LNCaP clone FGC (cell line): ENCODE measurements at regions not wholly inside any gene's neighbourhood (a gene's known extent, or its start where the extent isn't known, plus 50 kb on each side); places are given as distances from the start of the nearest gene placed in this dataset.

Experiments used
- DNase-seq: peaks from one replicate; pipeline ENCODE4 v3.0.0-alpha.2; 2011; ENCODE audit warnings: low read depth
- H3K4me3 ChIP-seq: 2 replicates; pipeline ENCODE4 v1.5.1; 2011; ENCODE audit warnings: mild to moderate bottlenecking, low read depth, low read length, control low read depth
- TF ChIP-seq, protein P1 (sequence below): IDR thresholded peaks from 2 replicates; pipeline ENCODE4 v1.5.1; 2012; ENCODE audit warnings: mild to moderate bottlenecking; ENCODE audit not compliant: control insufficient read depth, insufficient read depth; ENCODE audit errors: extremely low read depth

DNA sequence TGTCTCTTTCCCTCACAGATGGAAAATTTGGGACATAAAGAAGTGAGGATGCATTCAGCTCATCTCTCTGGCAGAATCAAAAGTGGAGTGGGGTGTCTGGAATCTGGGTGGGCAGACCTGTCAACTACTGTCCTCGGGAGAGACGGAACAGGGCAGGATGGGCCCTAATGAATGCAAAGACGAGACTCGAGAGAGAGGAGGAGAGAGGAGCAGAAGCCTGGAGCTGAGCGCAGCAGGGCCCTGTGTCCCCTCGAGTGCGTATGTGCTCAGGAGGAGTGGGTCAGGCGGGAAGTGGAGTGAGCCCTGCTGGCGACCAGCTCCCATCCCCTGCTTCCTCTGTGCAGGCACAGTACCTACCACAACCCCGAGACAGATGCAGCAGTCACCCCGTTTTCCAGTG is 78.9 kb downstream of the TEX29 start:
- TF ChIP-seq, protein P1, sequence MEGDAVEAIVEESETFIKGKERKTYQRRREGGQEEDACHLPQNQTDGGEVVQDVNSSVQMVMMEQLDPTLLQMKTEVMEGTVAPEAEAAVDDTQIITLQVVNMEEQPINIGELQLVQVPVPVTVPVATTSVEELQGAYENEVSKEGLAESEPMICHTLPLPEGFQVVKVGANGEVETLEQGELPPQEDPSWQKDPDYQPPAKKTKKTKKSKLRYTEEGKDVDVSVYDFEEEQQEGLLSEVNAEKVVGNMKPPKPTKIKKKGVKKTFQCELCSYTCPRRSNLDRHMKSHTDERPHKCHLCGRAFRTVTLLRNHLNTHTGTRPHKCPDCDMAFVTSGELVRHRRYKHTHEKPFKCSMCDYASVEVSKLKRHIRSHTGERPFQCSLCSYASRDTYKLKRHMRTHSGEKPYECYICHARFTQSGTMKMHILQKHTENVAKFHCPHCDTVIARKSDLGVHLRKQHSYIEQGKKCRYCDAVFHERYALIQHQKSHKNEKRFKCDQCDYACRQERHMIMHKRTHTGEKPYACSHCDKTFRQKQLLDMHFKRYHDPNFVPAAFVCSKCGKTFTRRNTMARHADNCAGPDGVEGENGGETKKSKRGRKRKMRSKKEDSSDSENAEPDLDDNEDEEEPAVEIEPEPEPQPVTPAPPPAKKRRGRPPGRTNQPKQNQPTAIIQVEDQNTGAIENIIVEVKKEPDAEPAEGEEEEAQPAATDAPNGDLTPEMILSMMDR: no peak
- H3K4me3 ChIP-seq: no peak overlapping the region
- DNase-seq: no peak

DNA sequence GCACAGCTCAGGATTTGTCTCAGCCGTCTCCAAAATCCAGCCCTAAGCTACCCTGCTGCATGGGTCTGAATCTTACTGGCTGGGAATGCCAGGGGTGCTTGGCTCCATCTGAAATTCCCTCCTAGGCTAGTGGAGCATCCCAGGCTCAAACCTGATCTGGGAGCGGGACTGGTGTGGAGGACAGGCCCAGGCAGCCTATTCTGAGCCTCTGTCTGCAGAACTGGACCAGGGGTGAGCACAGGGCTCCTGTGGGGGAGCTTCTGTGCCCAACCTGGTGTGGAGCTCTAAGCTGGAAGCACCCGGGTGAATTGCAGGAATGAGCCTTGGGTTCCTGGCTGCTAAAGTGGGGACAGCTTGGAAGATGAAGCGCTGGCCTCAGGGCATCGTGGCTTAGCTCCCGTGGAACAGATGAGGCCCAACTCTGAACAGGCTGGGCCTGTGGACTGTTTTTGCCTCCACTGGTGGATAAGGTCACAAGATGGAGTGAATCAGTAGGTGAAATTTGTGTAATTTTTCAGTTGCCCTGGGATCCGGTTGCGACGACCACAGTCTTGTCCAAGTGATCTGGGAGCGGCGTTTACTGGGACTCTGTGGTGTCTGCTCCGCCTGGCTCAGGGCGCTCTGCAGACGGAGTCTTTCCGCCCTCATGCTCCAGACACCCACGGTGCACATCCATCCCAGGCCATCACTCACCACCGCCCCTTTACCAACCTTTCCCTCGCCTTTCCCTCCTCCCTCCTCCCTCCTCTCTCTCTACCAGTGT is 79.5 kb downstream of the TEX29 start:
- DNase-seq: no peak
- TF ChIP-seq, protein P1: no peak

DNA sequence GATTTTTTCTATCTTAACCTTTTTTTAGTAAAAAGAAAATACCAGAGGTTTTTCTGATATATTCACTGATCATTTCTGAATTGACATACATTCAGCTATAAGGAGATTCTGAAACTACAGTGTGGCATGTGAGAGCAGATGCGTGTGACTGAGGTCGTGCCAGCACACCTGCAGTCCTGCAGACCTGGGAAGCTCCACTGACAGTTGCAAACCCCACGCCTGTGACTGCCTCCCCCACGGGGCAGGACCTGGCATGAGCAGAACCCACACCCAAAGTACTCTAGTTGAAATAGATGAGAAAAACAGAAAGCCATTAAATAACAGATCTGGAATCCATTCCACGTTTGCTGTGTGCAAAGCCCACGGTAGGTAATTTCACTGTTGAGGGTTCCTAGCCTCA is 80.7 kb downstream of the TEX29 start:
- H3K4me3 ChIP-seq: no peak overlapping the region
- no peak for DNase-seq
- TF ChIP-seq, protein P1: no peak

More for the DNA sequence above, 79.5 kb downstream of the TEX29 start:
- H3K4me3 ChIP-seq: no peak overlapping the region

DNA sequence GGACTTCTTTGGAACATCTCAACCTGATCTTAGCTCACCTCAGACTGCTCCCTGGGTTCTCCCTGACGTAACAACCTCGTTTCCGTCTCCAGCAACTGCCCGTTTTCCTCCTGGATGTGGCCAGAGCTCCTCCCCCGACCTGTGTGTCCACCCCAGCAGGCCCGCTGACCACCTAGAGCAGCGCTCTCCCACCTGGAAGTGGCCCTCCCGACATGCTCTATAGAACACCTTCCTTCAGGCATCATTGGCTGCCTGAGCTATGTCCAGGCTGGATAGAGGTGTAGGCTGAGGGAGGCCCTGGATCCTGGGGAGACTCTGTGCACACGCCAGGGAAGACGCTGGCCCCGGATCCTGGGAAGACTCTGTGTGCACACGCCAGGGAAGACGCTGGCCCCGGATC is 81.3 kb downstream of the TEX29 start:
- TF ChIP-seq, protein P1: no peak
- H3K4me3 ChIP-seq: no peak overlapping the region
- DNase-seq: no peak

DNA sequence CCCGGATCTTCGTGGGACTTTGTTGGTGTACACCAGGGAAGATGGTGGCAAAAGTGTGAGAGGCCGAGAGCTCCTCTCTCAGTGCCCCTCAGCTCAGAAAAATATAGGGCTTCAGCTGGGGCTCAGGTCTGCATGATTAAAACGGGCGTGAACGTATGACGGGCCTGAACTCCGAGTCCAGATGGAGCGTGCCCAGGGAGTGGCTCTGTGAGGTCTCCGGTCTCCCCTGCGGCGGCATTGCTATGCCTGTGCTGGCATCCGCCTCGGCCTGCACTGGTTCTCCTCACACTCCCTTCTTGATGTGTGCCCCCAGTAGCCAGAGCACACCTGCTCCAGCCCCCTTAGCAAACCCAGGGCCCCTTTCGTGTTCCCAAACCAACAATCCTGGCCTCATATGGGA is 82.0 kb downstream of the TEX29 start:
- no peak overlapping the region for H3K4me3 ChIP-seq
- no peak for DNase-seq
- TF ChIP-seq, protein P1: no peak

DNA sequence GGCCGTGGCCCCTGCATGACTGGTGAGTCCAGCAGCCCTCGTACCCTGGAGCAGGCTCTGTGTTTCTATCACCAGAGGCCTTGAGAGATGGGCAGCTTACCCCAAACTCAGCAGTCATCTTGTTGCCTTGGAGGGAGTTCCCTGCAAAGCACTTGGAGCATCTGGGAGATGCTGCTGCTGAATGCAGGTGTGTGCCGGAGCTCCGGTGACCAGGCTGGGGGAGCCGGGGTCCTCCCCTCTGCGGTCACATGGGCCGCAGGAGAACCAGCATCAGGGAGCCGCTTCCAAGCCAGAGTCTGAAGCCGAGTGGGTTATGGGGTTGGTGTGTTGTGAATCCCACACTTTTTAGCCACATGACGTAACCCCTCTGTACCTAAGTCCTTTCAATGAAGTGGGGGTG is 82.8 kb downstream of the TEX29 start:
- TF ChIP-seq, protein P1: no peak
- H3K4me3 ChIP-seq: no peak overlapping the region
- DNase-seq: no peak

DNA sequence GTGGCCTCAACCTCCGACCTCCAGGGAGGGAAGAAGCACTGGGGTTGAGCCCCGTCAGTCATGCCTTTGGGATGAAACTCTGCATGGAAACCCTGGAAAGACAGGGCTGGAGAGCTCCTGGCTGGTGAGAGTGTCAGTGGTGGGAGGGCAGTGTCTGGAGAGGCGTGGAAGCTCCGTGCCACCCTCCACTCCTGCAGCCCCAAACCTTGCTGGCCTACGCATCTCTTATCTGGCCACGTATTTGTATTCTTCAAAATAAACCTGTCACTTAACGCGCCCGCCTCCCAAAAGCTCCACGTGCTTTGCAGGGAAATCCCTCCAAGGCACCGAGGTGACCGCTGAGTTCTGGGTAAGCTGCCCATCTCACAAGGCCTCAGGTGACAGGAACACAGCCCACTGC is 84.3 kb downstream of the TEX29 start:
- TF ChIP-seq, protein P1: no peak
- DNase-seq: no peak
- no peak overlapping the region for H3K4me3 ChIP-seq
